Right lung (tissue), 2 donors: ENCODE measurements at regions not wholly inside any gene's neighbourhood (a gene's known extent, or its start where the extent isn't known, plus 50 kb on each side); places are given as distances from the start of the nearest gene placed in this dataset.
"Not testable (repeated sequence)": the region's sequence is repeated elsewhere in the genome, so short reads cannot be mapped to it uniquely, and the experiment has no call there.

Experiments used
- DNase-seq, 2 donors: peaks; one replicate each; pipeline ENCODE4 v3.0.0-alpha.2; 2013

- not testable (repeated sequence) for DNase-seq
Measured at GRCh38 chr21:5975719-5976118, 4545.7 kb upstream of the TPTE start.

GRCh38 chr21:5997586-5997985 lies 4523.8 kb upstream of the TPTE start:
- not testable (repeated sequence) for DNase-seq

DNA sequence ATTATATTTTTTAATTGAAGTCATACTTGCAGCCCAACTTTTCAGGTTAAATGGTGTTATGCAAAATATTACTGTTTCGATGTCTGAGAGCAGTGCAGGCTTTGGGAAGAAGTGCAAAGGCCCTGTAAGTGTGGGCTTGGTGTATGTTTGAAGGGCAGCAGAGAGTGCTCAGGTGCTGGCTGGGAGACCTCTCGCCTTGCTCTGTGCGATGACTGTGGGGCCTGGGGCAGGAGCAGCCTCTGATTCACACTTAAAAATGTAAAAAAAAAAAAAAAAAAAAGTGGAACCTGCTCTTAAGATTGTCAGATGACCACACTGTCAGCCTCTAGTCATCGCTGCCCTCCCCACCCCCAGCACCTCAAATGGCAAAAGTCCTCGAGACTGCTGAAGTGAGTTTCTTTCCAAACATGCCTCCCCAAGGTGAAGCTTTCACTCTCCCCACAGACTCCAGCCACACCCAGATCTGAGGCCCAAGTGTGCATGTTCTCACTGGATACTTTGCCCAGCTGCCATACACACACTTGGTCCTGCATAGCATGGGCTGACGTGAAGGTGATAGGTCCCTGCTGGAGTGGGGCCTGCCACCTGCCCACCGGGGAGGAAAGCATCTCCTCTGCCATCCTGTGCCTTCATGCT lies 4505.8 kb upstream of the TPTE start:
- DNase-seq, result not testable (repeated sequence)

DNA sequence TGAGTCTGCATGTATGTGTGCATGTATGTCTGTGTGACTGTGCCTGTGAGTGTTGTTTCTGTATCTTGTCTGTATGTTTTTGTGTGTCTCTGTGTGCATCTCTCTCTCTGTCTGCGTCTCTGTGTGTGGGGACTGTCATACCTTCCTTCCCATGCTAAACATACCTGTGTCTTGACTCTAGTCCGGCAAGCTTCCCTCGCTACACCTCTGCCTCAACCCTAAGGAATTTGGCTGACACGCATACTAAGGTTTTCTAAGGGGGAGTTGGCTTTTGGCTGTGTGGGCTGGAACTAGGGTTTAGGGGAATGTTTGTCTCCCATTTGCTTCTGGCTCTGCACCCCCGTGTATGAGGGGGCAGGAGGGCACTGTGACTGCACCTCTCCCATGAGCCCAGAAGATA lies 4500.9 kb upstream of the TPTE start:
- DNase-seq, result not testable (repeated sequence)

DNA sequence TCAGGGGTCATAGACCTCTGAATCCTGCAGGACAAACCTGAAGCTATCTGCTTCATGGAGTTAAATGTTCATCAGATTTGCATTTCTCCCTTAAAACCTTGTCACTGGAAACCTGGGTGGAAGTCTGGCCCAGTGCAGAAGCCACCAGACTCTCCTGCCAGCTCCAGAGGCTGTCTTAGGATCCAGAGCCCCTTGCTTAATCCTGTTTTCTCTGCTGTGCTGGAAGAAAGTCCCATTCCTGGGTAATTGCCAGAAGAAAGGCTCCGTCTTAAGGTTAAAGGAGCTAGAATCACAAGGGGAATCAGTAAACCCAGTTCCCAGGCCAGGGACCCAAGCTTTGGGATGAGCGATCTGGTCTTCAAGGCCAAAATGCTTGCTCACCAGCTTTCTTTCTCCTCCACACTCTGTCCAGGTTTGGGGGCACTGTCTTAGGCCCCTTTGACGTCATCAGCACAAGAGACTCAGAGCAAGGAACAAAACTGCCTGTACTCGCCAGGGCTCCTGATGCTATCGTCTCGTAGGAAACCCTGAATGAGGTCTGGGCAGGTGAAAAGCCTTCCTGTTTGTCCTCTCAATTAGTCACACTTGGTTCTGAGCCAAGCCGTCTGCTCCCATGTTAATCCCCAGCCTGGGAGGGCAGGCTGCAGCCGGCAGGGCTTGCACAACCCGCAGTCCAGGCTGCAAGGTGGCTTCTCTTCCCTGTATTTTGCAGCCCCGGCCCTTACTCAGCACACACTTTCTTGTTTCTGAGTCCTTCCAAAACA lies 4500.2 kb upstream of the TPTE start:
- not testable (repeated sequence) for DNase-seq

DNA sequence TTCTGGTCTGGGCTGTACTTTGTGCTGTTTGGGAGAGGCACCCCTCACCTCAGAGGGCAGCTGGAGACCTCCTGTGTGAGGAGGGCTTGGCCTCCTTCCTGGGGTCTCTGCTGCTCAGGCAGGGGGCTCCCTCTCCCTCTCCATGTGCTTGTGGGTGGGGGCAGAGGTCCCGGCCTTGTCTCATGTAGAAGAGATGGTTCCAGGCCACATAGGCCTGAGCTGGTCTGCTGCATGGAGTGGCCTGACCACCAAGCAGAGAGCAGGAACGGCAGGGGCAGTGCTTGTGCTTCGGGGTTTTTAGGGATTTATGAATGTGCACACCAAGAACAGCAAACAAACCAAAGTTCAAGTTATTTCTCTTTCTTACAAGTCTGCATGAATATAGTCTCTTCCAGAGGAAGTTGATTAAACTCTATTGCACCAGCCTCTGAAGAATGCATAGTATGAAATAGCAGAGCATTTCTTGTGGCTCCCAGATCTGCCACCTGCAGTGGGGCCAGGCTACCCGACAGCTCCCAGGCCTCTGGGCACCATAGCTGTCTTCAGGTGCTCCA lies 4499.6 kb upstream of the TPTE start:
- not testable (repeated sequence) for DNase-seq

DNA sequence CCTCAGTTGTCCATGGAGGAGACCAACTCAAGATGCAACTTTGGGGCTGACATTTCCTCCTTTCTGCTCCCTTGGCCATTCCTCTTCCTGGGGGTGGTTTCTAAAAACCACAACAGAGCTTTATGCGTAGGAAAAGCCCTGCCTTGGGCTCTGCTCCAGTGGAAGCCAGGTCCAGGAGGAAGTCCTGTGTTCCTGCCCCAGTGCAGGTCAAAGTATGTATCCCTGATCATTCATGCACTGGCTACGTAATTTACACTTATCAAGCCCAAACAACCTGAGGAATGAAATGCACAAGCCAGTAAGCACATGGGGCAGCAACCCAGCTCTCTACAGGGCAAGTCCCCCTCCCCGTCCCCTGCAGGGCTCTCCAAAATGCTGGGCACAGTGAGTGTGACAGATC lies 4498.1 kb upstream of the TPTE start:
- DNase-seq, result not testable (repeated sequence)

GRCh38 chr21:6025139-6025538 lies 4496.2 kb upstream of the TPTE start:
- DNase-seq, result not testable (repeated sequence)

- DNase-seq, result not testable (repeated sequence)
Measured at GRCh38 chr21:6027497-6027896, 4493.9 kb upstream of the TPTE start.

DNA sequence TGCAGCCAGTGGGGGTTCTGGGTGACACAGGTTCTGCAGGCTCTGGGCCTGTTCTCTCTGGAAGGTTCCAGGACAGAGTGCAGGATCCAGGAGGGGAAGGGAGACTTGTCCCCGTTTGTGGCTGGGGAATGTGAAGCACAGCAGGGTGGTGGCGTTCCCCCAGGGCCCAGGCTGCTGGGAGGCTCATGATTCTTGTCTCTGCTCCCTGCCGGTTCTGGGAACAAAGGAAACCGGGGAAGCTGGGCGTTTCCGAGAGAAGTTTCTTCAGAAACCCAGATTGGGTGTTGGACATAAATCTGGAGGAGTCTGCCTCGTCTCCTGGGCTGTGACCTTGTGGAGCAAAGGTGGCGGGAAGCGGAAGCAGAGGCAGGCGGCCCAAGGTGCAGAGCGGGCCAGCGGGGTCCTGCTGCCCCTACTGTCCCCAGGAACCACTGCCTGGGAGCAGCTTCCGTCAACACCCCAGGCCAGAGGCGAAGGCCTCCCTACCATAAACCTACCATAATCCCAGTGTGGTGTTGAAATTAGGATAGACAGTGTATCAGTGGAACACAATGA lies 4487.2 kb upstream of the TPTE start:
- DNase-seq, result not testable (repeated sequence)

- DNase-seq, result not testable (repeated sequence)
Measured at GRCh38 chr21:6034820-6035473, 4486.4 kb upstream of the TPTE start.

- not testable (repeated sequence) for DNase-seq
Measured at GRCh38 chr21:6035474-6036155, 4485.8 kb upstream of the TPTE start.

DNA sequence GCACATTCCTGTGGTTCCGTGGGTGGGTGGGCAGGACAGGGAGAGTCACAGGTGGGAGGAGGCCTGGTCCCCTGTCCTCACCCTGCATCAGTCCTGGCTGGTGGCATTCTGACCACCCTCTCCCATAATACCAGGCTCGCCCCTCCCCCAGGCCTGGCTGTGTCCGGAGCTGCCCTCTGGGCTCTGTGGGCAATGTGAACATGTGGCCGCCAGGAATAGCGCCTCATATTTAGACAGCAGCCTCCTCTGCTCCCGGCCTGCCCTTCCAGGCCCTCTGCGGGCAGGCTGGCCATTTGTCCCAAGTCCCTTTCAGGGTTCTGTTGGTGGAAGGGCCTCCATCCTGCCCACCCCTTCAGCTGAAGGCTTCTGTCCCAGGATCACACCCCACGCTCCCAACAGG lies 4482.2 kb upstream of the TPTE start:
- not testable (repeated sequence) for DNase-seq

GRCh38 chr21:6040095-6040494 lies 4481.3 kb upstream of the TPTE start:
- not testable (repeated sequence) for DNase-seq

- DNase-seq, result not testable (repeated sequence)
Measured at GRCh38 chr21:6043430-6044275, 4477.7 kb upstream of the TPTE start.

DNA sequence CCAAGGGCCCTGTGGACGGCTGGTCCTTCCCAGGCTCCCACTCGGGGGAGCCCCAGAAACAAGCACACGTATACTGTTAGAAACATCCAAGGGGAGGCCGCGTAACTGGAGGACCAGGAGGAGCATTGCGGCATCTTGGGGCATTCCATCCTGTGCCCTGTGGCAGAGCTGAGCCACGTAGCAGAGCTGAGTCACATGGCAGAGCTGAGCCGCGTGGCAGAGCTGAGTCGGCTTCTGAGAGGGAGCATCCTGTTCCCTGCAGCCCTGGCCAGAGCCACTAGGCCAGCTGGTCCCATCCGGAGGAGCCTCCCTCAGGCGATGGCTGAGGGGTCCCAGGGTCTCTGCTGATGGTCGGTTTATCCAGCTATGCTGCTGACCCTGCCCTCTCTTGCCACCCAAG lies 4476.7 kb upstream of the TPTE start:
- not testable (repeated sequence) for DNase-seq

- not testable (repeated sequence) for DNase-seq
Measured at GRCh38 chr21:6049930-6050329, 4471.5 kb upstream of the TPTE start.

GRCh38 chr21:6052109-6052508 lies 4469.3 kb upstream of the TPTE start:
- not testable (repeated sequence) for DNase-seq

DNA sequence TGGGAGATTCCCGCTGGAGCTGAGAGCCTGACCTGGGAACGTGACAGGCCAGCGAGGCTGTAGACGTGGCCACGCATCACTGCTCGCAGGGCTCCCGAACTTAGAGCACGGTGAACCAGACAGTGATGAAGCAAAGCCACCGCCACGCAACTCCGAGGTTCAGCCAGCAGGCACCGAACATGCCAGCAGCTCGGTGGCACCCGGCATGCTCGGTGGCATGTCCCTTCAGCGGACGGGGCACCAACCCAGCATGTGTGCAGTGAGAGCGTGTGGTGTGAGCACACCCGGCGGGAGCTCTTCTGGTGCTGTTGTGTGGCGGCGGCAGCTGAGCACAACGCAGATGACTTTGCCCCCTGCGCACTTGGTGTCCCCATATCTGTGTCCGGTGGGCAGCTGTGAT lies 4468.2 kb upstream of the TPTE start:
- DNase-seq, result not testable (repeated sequence)

DNA sequence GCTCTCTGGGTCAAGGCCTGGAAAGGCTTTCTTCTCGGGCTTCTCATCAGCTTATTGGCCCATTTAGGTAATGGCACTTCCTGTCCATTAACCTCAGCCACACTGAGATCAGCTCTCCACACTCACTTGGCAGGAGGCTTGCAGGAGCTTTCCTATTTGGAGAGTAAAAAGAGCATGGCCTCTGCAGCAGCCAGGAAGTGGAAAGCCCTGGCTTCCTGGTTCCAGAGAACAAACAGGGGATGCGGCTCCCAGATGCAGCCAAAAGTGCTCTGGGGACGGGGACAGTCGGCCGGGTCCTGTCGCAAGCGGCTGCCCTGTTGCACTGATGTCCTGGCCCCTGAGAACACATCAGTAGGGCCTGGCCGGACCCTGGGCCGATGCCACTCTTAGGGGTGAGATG lies 4462.4 kb upstream of the TPTE start:
- not testable (repeated sequence) for DNase-seq
